ENCODE measurements at regions not wholly inside any gene's neighbourhood (a gene's known extent, or its start where the extent isn't known, plus 50 kb on each side); places are given as distances from the start of the nearest gene placed in this dataset.

- DNase-seq: no peak
- Mint-ChIP-seq H3K9me3 (peaks cover 3% of the 10 kb centered on the region), H3K4me3 (no peak overlapping the region), H3K27me3 (no peaks in the 10 kb centered on the region), H3K27ac (no peak overlapping the region), H3K36me3 (ENCODE audit: low read depth) (no peaks in the 10 kb centered on the region), H3K4me1 (ENCODE audit: low read depth) (no peaks in the 10 kb centered on the region)
Measured at GRCh38 chr7:15963206-15963605, 276.7 kb upstream of the MEOX2 start.

GRCh38 chr7:15954671-15955354, 268.3 kb upstream of the MEOX2 start:
- Mint-ChIP-seq H3K27me3 (no peaks in the 10 kb centered on the region), H3K36me3 (ENCODE audit: low read depth) (no peaks in the 10 kb centered on the region), H3K4me3 (no peak overlapping the region), H3K27ac (no peak overlapping the region), H3K9me3 (peaks cover 5% of the 10 kb centered on the region), H3K4me1 (ENCODE audit: low read depth) (no peaks in the 10 kb centered on the region)
- no peak for DNase-seq

- Mint-ChIP-seq H3K27ac (no peak overlapping the region), H3K36me3 (ENCODE audit: low read depth) (no peaks in the 10 kb centered on the region), H3K27me3 (no peaks in the 10 kb centered on the region), H3K9me3 (peaks cover 3% of the 10 kb centered on the region), H3K4me1 (ENCODE audit: low read depth) (no peaks in the 10 kb centered on the region), H3K4me3 (no peak overlapping the region)
- DNase-seq: no peak
Measured at GRCh38 chr7:15950299-15950698, 263.8 kb upstream of the MEOX2 start.

GRCh38 chr7:15947754-15948153, 261.3 kb upstream of the MEOX2 start:
- H3K36me3 Mint-ChIP-seq (ENCODE audit: low read depth): no peaks in the 10 kb centered on the region
- H3K4me3 Mint-ChIP-seq: no peak overlapping the region
- no peaks in the 10 kb centered on the region for H3K4me1 Mint-ChIP-seq (ENCODE audit: low read depth)
- no peak for DNase-seq
- no peaks in the 10 kb centered on the region for H3K9me3 Mint-ChIP-seq
- no peak overlapping the region for H3K27ac Mint-ChIP-seq
- H3K27me3 Mint-ChIP-seq: no peaks in the 10 kb centered on the region

GRCh38 chr7:15938115-15938514, 251.6 kb upstream of the MEOX2 start:
- DNase-seq: no peak
- Mint-ChIP-seq H3K4me3 (no peak overlapping the region), H3K27me3 (no peaks in the 10 kb centered on the region), H3K9me3 (peaks cover 6% of the 10 kb centered on the region), H3K27ac (no peak overlapping the region), H3K36me3 (ENCODE audit: low read depth) (no peaks in the 10 kb centered on the region), H3K4me1 (ENCODE audit: low read depth) (no peaks in the 10 kb centered on the region)

GRCh38 chr7:15937571-15937970, 251.1 kb upstream of the MEOX2 start:
- Mint-ChIP-seq H3K27ac (no peak overlapping the region), H3K4me3 (no peak overlapping the region), H3K9me3 (peaks cover 6% of the 10 kb centered on the region), H3K36me3 (ENCODE audit: low read depth) (no peaks in the 10 kb centered on the region), H3K4me1 (ENCODE audit: low read depth) (no peaks in the 10 kb centered on the region), H3K27me3 (no peaks in the 10 kb centered on the region)
- DNase-seq: no peak

GRCh38 chr7:15936991-15937390, 250.5 kb upstream of the MEOX2 start:
- Mint-ChIP-seq H3K4me3 (no peak overlapping the region), H3K9me3 (peaks cover 6% of the 10 kb centered on the region), H3K27ac (no peak overlapping the region), H3K36me3 (ENCODE audit: low read depth) (no peaks in the 10 kb centered on the region), H3K27me3 (no peaks in the 10 kb centered on the region), H3K4me1 (ENCODE audit: low read depth) (no peaks in the 10 kb centered on the region)
- no peak for DNase-seq

- H3K9me3 Mint-ChIP-seq: no peaks in the 10 kb centered on the region
- no peak overlapping the region for H3K4me3 Mint-ChIP-seq
- H3K4me1 Mint-ChIP-seq (ENCODE audit: low read depth): no peaks in the 10 kb centered on the region
Measured at GRCh38 chr7:15932318-15932717, 245.8 kb upstream of the MEOX2 start.

GRCh38 chr7:15929411-15929810, 242.9 kb upstream of the MEOX2 start:
- Mint-ChIP-seq H3K9me3 (no peaks in the 10 kb centered on the region), H3K27ac (no peak overlapping the region), H3K36me3 (ENCODE audit: low read depth) (no peaks in the 10 kb centered on the region), H3K4me3 (no peak overlapping the region), H3K27me3 (no peaks in the 10 kb centered on the region), H3K4me1 (ENCODE audit: low read depth) (no peaks in the 10 kb centered on the region)
- no peak for DNase-seq

More at GRCh38 chr7:15932318-15932717, 245.8 kb upstream of the MEOX2 start:
- no peaks in the 10 kb centered on the region for H3K36me3 Mint-ChIP-seq (ENCODE audit: low read depth)
- no peak overlapping the region for H3K27ac Mint-ChIP-seq
- no peaks in the 10 kb centered on the region for H3K27me3 Mint-ChIP-seq
- DNase-seq: no peak

- H3K27me3 Mint-ChIP-seq: no peaks in the 10 kb centered on the region
- H3K9me3 Mint-ChIP-seq: no peaks in the 10 kb centered on the region
- H3K4me3 Mint-ChIP-seq: no peak overlapping the region
- H3K4me1 Mint-ChIP-seq (ENCODE audit: low read depth): no peaks in the 10 kb centered on the region
- no peak for DNase-seq
- H3K36me3 Mint-ChIP-seq (ENCODE audit: low read depth): no peaks in the 10 kb centered on the region
- H3K27ac Mint-ChIP-seq: no peak overlapping the region
Measured at GRCh38 chr7:15925608-15926007, 239.1 kb upstream of the MEOX2 start.

- Mint-ChIP-seq H3K27me3 (no peaks in the 10 kb centered on the region), H3K27ac (no peak overlapping the region), H3K9me3 (no peaks in the 10 kb centered on the region), H3K4me1 (ENCODE audit: low read depth) (no peaks in the 10 kb centered on the region), H3K36me3 (ENCODE audit: low read depth) (no peaks in the 10 kb centered on the region), H3K4me3 (no peak overlapping the region)
- DNase-seq: no peak
Measured at GRCh38 chr7:15924910-15925309, 238.4 kb upstream of the MEOX2 start.

- H3K27ac Mint-ChIP-seq: no peak overlapping the region
- no peak for DNase-seq
Measured at GRCh38 chr7:15922002-15922401, 235.5 kb upstream of the MEOX2 start.

GRCh38 chr7:15921576-15921975, 235.1 kb upstream of the MEOX2 start:
- no peaks in the 10 kb centered on the region for H3K27me3 Mint-ChIP-seq
- no peaks in the 10 kb centered on the region for H3K4me1 Mint-ChIP-seq (ENCODE audit: low read depth)
- H3K36me3 Mint-ChIP-seq (ENCODE audit: low read depth): no peaks in the 10 kb centered on the region
- no peak overlapping the region for H3K4me3 Mint-ChIP-seq
- no peak for DNase-seq
- no peaks in the 10 kb centered on the region for H3K9me3 Mint-ChIP-seq
- H3K27ac Mint-ChIP-seq: no peak overlapping the region

More at GRCh38 chr7:15922002-15922401, 235.5 kb upstream of the MEOX2 start:
- H3K9me3 Mint-ChIP-seq: no peaks in the 10 kb centered on the region
- no peaks in the 10 kb centered on the region for H3K27me3 Mint-ChIP-seq
- H3K4me1 Mint-ChIP-seq (ENCODE audit: low read depth): no peaks in the 10 kb centered on the region
- H3K36me3 Mint-ChIP-seq (ENCODE audit: low read depth): no peaks in the 10 kb centered on the region
- H3K4me3 Mint-ChIP-seq: no peak overlapping the region

- DNase-seq: no peak
- Mint-ChIP-seq H3K27me3 (no peaks in the 10 kb centered on the region), H3K4me3 (no peak overlapping the region), H3K36me3 (ENCODE audit: low read depth) (no peaks in the 10 kb centered on the region), H3K27ac (no peak overlapping the region), H3K9me3 (no peaks in the 10 kb centered on the region), H3K4me1 (ENCODE audit: low read depth) (no peaks in the 10 kb centered on the region)
Measured at GRCh38 chr7:15920953-15921352, 234.5 kb upstream of the MEOX2 start.

- no peaks in the 10 kb centered on the region for H3K4me1 Mint-ChIP-seq (ENCODE audit: low read depth)
Measured at GRCh38 chr7:15916681-15917380, 230.3 kb upstream of the MEOX2 start.

More at GRCh38 chr7:15916681-15917380, 230.3 kb upstream of the MEOX2 start:
- Mint-ChIP-seq H3K27me3 (no peaks in the 10 kb centered on the region), H3K27ac (no peak overlapping the region), H3K9me3 (peaks cover 2% of the 10 kb centered on the region), H3K4me3 (no peak overlapping the region), H3K36me3 (ENCODE audit: low read depth) (no peaks in the 10 kb centered on the region)
- no peak for DNase-seq
